BLaER1 treated with 17β-estradiol and CSF1 and Interleukin-3, amounts not matched to agents 10 nM and 100 nM (cell line): ENCODE measurements at regions not wholly inside any gene's neighbourhood (a gene's known extent, or its start where the extent isn't known, plus 50 kb on each side); places are given as distances from the start of the nearest gene placed in this dataset.

ENCODE experiments used
- H3K27ac ChIP-seq, 11 experiments: shearing (Covaris generic); formaldehyde crosslinking; 2 replicates each; pipeline ENCODE4 v1.8.1; 2022
- H3K27me3 ChIP-seq, 11 experiments: shearing (Covaris generic); formaldehyde crosslinking; 2 replicates each; pipeline ENCODE4 v1.8.1; 2022
- H3K36me3 ChIP-seq, 11 experiments: shearing (Covaris generic); formaldehyde crosslinking; 2 replicates each; pipeline ENCODE4 v1.8.1; 2022
- H3K4me1 ChIP-seq, 10 experiments: shearing (Covaris generic); formaldehyde crosslinking; 2 replicates each; pipeline ENCODE4 v1.8.1; 2022
- H3K4me2 ChIP-seq, 11 experiments: shearing (Covaris generic); formaldehyde crosslinking; 2 replicates each; pipeline ENCODE4 v1.8.1; 2022
- H3K4me3 ChIP-seq, 10 experiments: shearing (Covaris generic); formaldehyde crosslinking; 2 replicates each; pipeline ENCODE4 v1.8.1; 2022
- H3K9ac ChIP-seq, 11 experiments: shearing (Covaris generic); formaldehyde crosslinking; 2 replicates each; pipeline ENCODE4 v1.8.1; 2022
- H3K9me3 ChIP-seq, 11 experiments: shearing (Covaris generic); formaldehyde crosslinking; replicated peaks in 1 of 11; 2 replicates each; pipeline ENCODE4 v1.8.1; 2022
- H4K20me1 ChIP-seq, 11 experiments: shearing (Covaris generic); formaldehyde crosslinking; 2 replicates each; pipeline ENCODE4 v1.8.1; 2022
- Cebpa-rat ChIP-seq, 11 experiments: shearing (Covaris generic); IDR thresholded peaks; 2 replicates each; pipeline ENCODE4 v1.8.1; 2022

DNA sequence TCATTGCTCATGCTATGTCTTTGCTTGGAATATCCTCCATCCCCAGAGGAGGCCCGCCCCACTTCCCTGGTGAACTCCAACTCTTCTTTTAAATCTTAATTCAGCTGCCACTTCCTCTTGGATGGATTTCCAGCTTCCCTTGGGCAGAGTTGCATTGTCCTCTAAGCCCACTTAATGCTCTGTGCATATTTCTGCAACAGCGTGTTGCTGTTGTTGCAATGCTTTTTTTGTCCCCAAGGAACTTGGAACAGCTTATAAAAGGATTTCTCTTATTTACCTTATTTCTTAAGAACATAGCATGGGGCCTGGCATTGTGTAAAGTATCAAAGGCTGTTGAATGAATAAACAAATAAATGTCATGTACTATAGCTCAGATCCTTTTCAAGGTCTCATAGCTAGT lies 507.4 kb downstream of the METTL15 start:
- peaks cover 0 to 13% (median 0%) of the 10 kb centered on the region in 11 experiments; a peak in 1 of 22 replicates for H3K9me3 ChIP-seq
- H3K4me1 ChIP-seq: no peaks in the 10 kb centered on the region
- H3K9ac ChIP-seq: no peak overlapping the region
- H4K20me1 ChIP-seq: no peaks in the 10 kb centered on the region
- H3K4me2 ChIP-seq: no peak overlapping the region
- H3K27me3 ChIP-seq: no peaks in the 10 kb centered on the region
- H3K36me3 ChIP-seq: no peaks in the 10 kb centered on the region
- no peak for TF ChIP-seq Cebpa-rat (IDR thresholded peaks at IDR 0.05)
- H3K27ac ChIP-seq: no peak overlapping the region
- H3K4me3 ChIP-seq: no peak overlapping the region

DNA sequence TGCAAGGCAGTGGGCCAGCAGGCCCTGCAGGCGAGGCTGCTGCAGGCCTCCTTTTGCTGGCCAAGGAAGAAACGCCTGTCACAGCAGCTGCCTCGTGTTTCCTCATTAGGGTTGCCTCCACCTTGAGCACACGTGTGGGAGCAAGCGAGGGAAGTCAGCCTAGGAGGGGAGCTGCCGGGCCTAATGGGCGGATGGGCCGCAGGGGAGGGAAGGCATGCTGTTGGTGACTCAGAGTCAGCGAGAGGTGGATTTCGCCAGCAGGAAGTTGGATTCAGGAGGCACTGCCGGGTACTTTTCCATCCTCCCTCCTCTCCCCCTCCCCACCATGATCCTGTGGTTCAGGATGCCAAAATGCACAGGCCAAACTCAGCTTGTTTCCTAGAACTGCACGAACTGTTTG lies 498.7 kb downstream of the METTL15 start:
- no peaks in the 10 kb centered on the region; a peak in 1 of 20 replicates for H3K4me1 ChIP-seq
- H3K27me3 ChIP-seq: no peaks in the 10 kb centered on the region
- H4K20me1 ChIP-seq: no peaks in the 10 kb centered on the region
- no peaks in the 10 kb centered on the region for H3K9me3 ChIP-seq
- no peak overlapping the region for H3K9ac ChIP-seq
- no peak overlapping the region for H3K4me3 ChIP-seq
- no peak overlapping the region for H3K4me2 ChIP-seq
- no peak for TF ChIP-seq Cebpa-rat (IDR thresholded peaks at IDR 0.05)
- no peak overlapping the region for H3K27ac ChIP-seq
- H3K36me3 ChIP-seq: no peaks in the 10 kb centered on the region

DNA sequence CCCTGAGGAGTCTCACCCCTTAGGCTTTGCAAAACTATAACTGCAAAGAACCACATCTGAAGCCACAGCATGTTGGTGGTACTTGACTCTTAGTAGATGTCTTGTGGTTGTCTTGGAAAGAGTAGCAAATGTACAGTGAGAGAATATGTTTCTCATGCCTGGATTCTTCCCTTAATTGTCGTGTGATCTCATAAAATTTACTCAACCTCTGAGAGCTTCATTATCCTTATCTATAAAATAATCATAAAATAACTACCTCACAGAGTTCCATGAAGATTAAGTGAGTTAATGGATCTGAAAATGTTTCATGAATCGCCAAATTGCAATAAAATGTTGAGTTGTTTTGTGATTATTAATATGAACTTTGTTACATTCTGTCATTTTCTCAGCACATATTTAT lies 491.5 kb downstream of the METTL15 start:
- no peak for TF ChIP-seq Cebpa-rat (IDR thresholded peaks at IDR 0.05)
- H3K4me3 ChIP-seq: no peak overlapping the region
- H3K4me2 ChIP-seq: no peak overlapping the region
- H3K36me3 ChIP-seq: no peaks in the 10 kb centered on the region
- H3K27ac ChIP-seq: no peak overlapping the region
- H3K9me3 ChIP-seq: no peaks in the 10 kb centered on the region
- H3K4me1 ChIP-seq: no peaks in the 10 kb centered on the region
- no peaks in the 10 kb centered on the region for H4K20me1 ChIP-seq
- no peak overlapping the region for H3K9ac ChIP-seq
- no peaks in the 10 kb centered on the region for H3K27me3 ChIP-seq

DNA sequence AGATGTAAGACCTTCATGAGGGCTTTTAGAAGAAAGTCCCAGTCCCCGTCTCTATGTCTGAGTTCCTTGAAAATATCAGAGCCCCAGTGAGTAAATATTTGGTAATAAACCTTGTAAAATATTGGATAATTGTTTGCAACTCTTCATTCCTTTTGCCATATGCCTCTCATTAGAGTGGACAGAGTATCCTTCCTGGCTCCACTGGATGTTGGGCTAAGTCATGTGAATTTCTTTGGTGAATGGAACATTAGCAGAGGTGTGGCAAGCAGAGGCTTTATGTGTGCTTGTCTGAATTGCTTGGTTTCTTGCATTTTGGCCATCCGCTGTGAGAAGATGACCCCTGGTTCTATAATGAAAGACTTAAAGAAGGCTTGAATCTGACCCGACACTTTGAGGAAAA lies 490.3 kb downstream of the METTL15 start:
- no peaks in the 10 kb centered on the region for H3K36me3 ChIP-seq
- H3K4me2 ChIP-seq: no peak overlapping the region
- H4K20me1 ChIP-seq: no peaks in the 10 kb centered on the region
- H3K4me3 ChIP-seq: no peak overlapping the region
- no peaks in the 10 kb centered on the region for H3K4me1 ChIP-seq
- H3K27ac ChIP-seq: no peak overlapping the region
- no peak overlapping the region for H3K9ac ChIP-seq
- no peaks in the 10 kb centered on the region for H3K9me3 ChIP-seq
- H3K27me3 ChIP-seq: no peaks in the 10 kb centered on the region
- no peak for TF ChIP-seq Cebpa-rat (IDR thresholded peaks at IDR 0.05)

DNA sequence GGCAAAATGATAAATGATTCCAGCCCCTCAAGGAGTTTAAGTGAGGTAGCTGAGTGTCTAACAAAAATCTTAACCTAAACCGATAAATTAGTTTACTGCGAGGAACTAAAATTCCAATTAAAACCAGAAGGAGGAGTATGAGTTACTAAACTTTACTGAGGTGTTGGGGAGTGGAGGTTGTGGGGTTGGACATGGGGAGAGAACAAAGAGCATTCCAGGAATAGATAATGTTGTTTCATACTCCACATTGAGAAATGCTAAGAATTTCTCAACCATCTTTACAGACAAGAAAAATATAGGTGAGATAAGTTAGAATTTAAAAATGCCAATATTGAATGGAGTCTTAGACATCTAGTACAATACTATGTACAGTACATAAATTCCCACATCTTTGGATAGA lies 488.6 kb downstream of the METTL15 start:
- Histone ChIP-seq H3K9me3 (no peaks in the 10 kb centered on the region), H3K36me3 (no peaks in the 10 kb centered on the region), H3K27ac (no peak overlapping the region), H3K4me1 (no peaks in the 10 kb centered on the region), H3K4me3 (no peak overlapping the region), H3K27me3 (no peaks in the 10 kb centered on the region), H4K20me1 (no peaks in the 10 kb centered on the region), H3K4me2 (no peak overlapping the region), H3K9ac (no peak overlapping the region)
- TF ChIP-seq Cebpa-rat (IDR thresholded peaks at IDR 0.05): no peak

DNA sequence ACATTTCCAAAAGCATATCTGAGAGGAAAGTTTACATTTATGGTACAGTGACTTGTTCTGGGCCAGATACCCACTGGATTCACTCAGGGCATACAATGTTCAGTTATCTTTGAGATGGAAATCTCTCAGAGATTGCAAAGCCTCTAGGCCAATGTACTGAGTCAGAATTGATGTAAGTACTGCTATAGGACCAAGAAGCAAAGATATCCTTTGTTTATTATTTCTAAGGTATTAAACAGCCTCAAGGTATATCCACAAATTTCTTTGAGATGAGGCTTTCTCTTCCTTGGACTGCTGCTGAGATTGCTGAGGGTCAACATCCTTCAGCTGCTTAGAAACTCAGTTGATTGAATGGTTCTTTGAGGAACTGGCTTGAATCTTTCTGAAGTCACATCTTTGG lies 484.0 kb downstream of the METTL15 start:
- Histone ChIP-seq H3K27ac (no peak overlapping the region), H3K27me3 (no peaks in the 10 kb centered on the region), H3K9ac (no peak overlapping the region), H4K20me1 (no peaks in the 10 kb centered on the region), H3K4me1 (no peaks in the 10 kb centered on the region), H3K9me3 (no peaks in the 10 kb centered on the region), H3K4me3 (no peak overlapping the region), H3K4me2 (no peak overlapping the region), H3K36me3 (no peaks in the 10 kb centered on the region)
- no peak for TF ChIP-seq Cebpa-rat (IDR thresholded peaks at IDR 0.05)

DNA sequence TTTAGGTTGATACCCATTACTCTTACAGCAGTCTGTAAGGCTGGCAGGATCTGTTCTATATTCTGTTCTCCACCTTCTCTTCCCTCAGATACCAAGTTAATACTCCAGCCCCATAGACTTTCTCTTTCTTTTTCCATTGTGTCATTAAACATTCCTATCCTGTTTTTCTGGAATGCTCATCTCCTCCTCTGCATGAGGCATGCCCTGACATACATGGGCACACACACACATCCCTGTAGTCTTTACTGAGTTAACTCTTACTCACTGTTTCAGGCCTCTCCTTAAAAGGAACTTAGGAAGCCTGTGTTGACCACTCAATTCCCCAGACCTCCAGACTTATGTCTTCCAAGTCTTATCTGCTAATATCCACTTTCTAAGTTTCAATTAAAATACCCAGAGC lies 476.8 kb downstream of the METTL15 start:
- Histone ChIP-seq H3K9ac (no peak overlapping the region), H3K4me1 (no peaks in the 10 kb centered on the region), H3K4me3 (no peak overlapping the region), H4K20me1 (no peaks in the 10 kb centered on the region), H3K9me3 (no peaks in the 10 kb centered on the region), H3K27me3 (no peaks in the 10 kb centered on the region), H3K27ac (no peak overlapping the region), H3K4me2 (no peak overlapping the region), H3K36me3 (no peaks in the 10 kb centered on the region)
- TF ChIP-seq Cebpa-rat (IDR thresholded peaks at IDR 0.05): no peak

DNA sequence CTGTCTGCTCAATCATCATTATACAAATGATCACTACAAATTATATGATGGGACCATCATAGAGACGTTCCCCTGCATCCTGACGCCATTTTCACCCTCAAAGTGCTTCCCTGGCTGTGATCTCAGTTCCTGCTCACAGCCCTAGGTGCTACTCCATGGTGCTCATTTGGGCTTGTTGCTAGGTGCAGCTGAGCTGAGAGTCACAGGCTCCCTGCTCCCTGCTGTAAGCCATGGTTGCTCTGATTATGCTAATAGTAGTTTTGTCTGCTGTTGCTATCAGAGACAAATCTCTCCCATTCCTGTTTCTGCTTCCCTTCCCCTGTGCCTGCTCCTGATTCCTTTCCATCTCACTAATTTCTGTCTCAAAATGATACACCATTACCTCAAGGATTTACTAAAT lies 474.3 kb downstream of the METTL15 start:
- H3K36me3 ChIP-seq: no peaks in the 10 kb centered on the region
- no peaks in the 10 kb centered on the region for H3K9me3 ChIP-seq
- H3K9ac ChIP-seq: no peak overlapping the region
- H3K27me3 ChIP-seq: no peaks in the 10 kb centered on the region
- no peak overlapping the region for H3K4me3 ChIP-seq
- no peaks in the 10 kb centered on the region for H4K20me1 ChIP-seq
- H3K4me2 ChIP-seq: no peak overlapping the region
- H3K27ac ChIP-seq: no peak overlapping the region
- no peak for TF ChIP-seq Cebpa-rat (IDR thresholded peaks at IDR 0.05)
- no peaks in the 10 kb centered on the region for H3K4me1 ChIP-seq

DNA sequence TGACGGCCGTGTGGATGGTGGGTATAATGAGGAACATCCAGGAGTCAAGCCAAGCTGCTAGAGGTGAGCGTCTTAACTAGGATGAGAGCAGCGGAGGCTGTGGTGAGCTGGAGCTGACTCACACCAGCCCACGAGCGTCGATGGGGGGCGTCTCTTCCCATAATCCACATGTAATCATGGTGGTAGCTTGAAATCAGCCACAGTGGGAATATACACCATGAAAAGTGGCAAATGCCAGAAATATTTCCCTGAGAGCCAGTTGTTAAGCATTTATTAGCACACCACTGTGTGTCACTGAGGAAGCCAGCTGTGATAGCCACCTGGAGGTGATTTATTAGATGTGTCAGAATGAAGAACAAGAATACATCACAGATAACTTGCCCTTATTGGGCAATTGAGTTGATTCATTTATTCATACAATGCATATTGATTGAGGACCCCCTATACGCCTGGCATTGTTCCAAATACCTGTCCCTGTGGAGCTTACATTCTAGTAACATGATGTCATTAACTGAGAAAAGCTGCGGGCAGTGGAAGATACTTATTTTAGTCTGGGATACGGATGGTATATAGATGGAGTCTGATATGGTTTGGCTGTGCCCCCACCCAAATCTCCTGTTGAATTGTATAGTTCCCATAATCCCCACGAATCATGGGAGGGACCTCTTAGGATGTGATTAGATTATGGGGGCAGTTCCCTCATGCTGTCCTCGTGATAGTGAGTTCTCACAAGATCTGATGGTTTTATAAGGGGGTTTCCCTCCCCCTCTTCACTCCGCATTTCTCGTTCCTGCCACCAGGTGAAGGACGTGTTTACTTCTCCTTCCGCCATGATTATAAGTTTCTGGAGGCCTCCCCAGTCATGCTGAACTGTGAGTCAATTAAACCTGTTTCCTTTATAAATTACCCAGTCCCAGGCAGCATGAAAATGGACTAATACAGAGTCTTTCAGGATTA lies 473.4 kb downstream of the METTL15 start:
- no peaks in the 10 kb centered on the region for H3K4me1 ChIP-seq
- no peak overlapping the region for H3K4me2 ChIP-seq
- no peak overlapping the region for H3K4me3 ChIP-seq
- H3K9me3 ChIP-seq: no peaks in the 10 kb centered on the region
- H4K20me1 ChIP-seq: no peaks in the 10 kb centered on the region
- H3K27me3 ChIP-seq: no peaks in the 10 kb centered on the region
- H3K9ac ChIP-seq: no peak overlapping the region
- TF ChIP-seq Cebpa-rat (IDR thresholded peaks at IDR 0.05): no peak
- no peak overlapping the region for H3K27ac ChIP-seq
- H3K36me3 ChIP-seq: no peaks in the 10 kb centered on the region

DNA sequence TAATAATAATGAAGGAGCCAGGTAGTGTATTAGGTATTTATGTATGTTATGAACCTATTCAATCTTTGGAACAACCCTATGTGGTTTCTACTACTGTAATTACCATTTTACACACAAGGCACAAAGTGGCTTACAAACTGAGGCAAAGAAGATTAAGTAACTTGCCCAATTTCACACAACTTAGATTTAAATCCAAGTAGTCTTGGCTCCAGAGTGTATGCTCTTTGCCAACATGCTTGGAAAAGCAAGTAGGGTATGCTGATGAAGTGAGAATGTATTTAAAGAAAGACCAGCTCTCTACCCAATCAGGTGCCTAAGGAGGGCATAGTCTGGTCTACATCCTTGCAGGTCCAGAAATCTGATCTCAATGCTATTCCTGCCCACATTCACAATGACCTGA lies 463.2 kb downstream of the METTL15 start:
- H3K9ac ChIP-seq: no peak overlapping the region
- TF ChIP-seq Cebpa-rat (IDR thresholded peaks at IDR 0.05): no peak
- H3K4me2 ChIP-seq: no peak overlapping the region
- no peak overlapping the region for H3K4me3 ChIP-seq
- H3K4me1 ChIP-seq: no peaks in the 10 kb centered on the region
- H3K27me3 ChIP-seq: no peaks in the 10 kb centered on the region
- no peaks in the 10 kb centered on the region for H4K20me1 ChIP-seq
- H3K9me3 ChIP-seq: no peaks in the 10 kb centered on the region
- H3K27ac ChIP-seq: no peak overlapping the region
- no peaks in the 10 kb centered on the region for H3K36me3 ChIP-seq
